BLaER1 treated with 17β-estradiol and CSF1 and Interleukin-3, amounts not matched to agents 10 nM and 100 nM (cell line): ENCODE measurements at regions not wholly inside any gene's neighbourhood (a gene's known extent, or its start where the extent isn't known, plus 50 kb on each side); places are given as distances from the start of the nearest gene placed in this dataset.
A peak's percentile ranks its signal among the peaks of the same experiment; 100 is the strongest.

Source experiments
- H3K27ac ChIP-seq, 11 experiments: shearing (Covaris generic); formaldehyde crosslinking; 2 replicates each; pipeline ENCODE4 v1.8.1; 2022
- H3K27me3 ChIP-seq, 11 experiments: shearing (Covaris generic); formaldehyde crosslinking; 2 replicates each; pipeline ENCODE4 v1.8.1; 2022
- H3K36me3 ChIP-seq, 11 experiments: shearing (Covaris generic); formaldehyde crosslinking; 2 replicates each; pipeline ENCODE4 v1.8.1; 2022
- H3K4me1 ChIP-seq, 10 experiments: shearing (Covaris generic); formaldehyde crosslinking; 2 replicates each; pipeline ENCODE4 v1.8.1; 2022
- H3K4me2 ChIP-seq, 11 experiments: shearing (Covaris generic); formaldehyde crosslinking; 2 replicates each; pipeline ENCODE4 v1.8.1; 2022
- H3K4me3 ChIP-seq, 10 experiments: shearing (Covaris generic); formaldehyde crosslinking; 2 replicates each; pipeline ENCODE4 v1.8.1; 2022
- H3K9ac ChIP-seq, 11 experiments: shearing (Covaris generic); formaldehyde crosslinking; 2 replicates each; pipeline ENCODE4 v1.8.1; 2022
- H3K9me3 ChIP-seq, 11 experiments: shearing (Covaris generic); formaldehyde crosslinking; replicated peaks in 1 of 11; 2 replicates each; pipeline ENCODE4 v1.8.1; 2022
- H4K20me1 ChIP-seq, 11 experiments: shearing (Covaris generic); formaldehyde crosslinking; 2 replicates each; pipeline ENCODE4 v1.8.1; 2022
- Cebpa-rat ChIP-seq, 11 experiments: shearing (Covaris generic); IDR thresholded peaks; 2 replicates each; pipeline ENCODE4 v1.8.1; 2022

- no peak overlapping the region for H3K4me2 ChIP-seq
- no peak overlapping the region for H3K9ac ChIP-seq
- H3K4me3 ChIP-seq: no peak overlapping the region
- peaks cover 0 to 7% (median 3%) of the 10 kb centered on the region in 10 experiments; a peak in 4 of 20 replicates for H3K4me1 ChIP-seq
- no peak for TF ChIP-seq Cebpa-rat (IDR thresholded peaks at IDR 0.05)
- H4K20me1 ChIP-seq: no peaks in the 10 kb centered on the region
- no peaks in the 10 kb centered on the region for H3K27me3 ChIP-seq
- peaks cover under 1 to 9% (median 3%) of the 10 kb centered on the region in 11 experiments; a peak in 14 of 22 replicates for H3K9me3 ChIP-seq
- H3K27ac ChIP-seq: no peak overlapping the region
- no peaks in the 10 kb centered on the region for H3K36me3 ChIP-seq
Measured at GRCh38 chr10:130498042-130498441, 361.9 kb downstream of the GLRX3 start.

DNA sequence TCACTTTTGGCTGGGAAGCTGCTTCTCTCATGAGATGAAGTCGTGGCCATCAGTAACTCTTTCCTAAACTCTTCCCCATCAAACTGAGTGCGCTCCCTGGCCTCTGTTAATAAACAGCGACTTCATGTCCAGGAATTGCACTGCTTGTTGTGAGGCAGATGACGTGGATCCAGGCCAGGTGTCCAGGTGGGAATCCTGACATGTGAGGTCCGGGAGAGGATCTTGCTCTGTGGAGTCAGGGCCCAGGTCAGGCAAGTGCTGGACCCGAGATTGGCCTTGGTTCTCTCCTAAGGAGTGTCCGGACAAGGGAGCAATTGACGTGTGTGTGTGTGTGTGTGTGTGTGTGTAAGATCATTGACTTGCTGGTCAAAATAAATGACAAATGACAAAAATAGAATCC is 362.7 kb downstream of the GLRX3 start:
- Histone ChIP-seq H3K9me3 (peaks cover 9 to 18% (median 11%) of the 10 kb centered on the region in 11 experiments; a peak in 19 of 22 replicates), H3K9ac (no peak overlapping the region), H4K20me1 (no peaks in the 10 kb centered on the region), H3K27me3 (no peaks in the 10 kb centered on the region), H3K4me1 (peaks cover 0 to 7% (median 3%) of the 10 kb centered on the region in 10 experiments; a peak in 4 of 20 replicates), H3K4me2 (no peak overlapping the region), H3K4me3 (no peak overlapping the region), H3K36me3 (no peaks in the 10 kb centered on the region), H3K27ac (no peak overlapping the region)
- no peak for TF ChIP-seq Cebpa-rat (IDR thresholded peaks at IDR 0.05)

- H3K4me3 ChIP-seq: no peak overlapping the region
- no peak overlapping the region for H3K4me2 ChIP-seq
- H3K9ac ChIP-seq: no peak overlapping the region
- no peaks in the 10 kb centered on the region for H4K20me1 ChIP-seq
- peaks cover 9 to 21% (median 15%) of the 10 kb centered on the region in 11 experiments; a peak in 19 of 22 replicates for H3K9me3 ChIP-seq
- peaks cover 0 to 7% (median 3%) of the 10 kb centered on the region in 10 experiments; a peak in 4 of 20 replicates for H3K4me1 ChIP-seq
- TF ChIP-seq Cebpa-rat (IDR thresholded peaks at IDR 0.05): no peak
- H3K36me3 ChIP-seq: no peaks in the 10 kb centered on the region
- H3K27ac ChIP-seq: no peak overlapping the region
- no peaks in the 10 kb centered on the region for H3K27me3 ChIP-seq
Measured at GRCh38 chr10:130499541-130499940, 363.4 kb downstream of the GLRX3 start.

- peaks cover 0 to 7% (median 3%) of the 10 kb centered on the region in 10 experiments; a peak in 4 of 20 replicates for H3K4me1 ChIP-seq
- no peaks in the 10 kb centered on the region for H3K27me3 ChIP-seq
- H3K36me3 ChIP-seq: no peaks in the 10 kb centered on the region
- H3K9me3 ChIP-seq: peaks cover 9 to 29% (median 17%) of the 10 kb centered on the region in 11 experiments; a peak in 19 of 22 replicates
- H3K4me3 ChIP-seq: no peak overlapping the region
- no peak overlapping the region for H3K9ac ChIP-seq
- no peak for TF ChIP-seq Cebpa-rat (IDR thresholded peaks at IDR 0.05)
- H3K27ac ChIP-seq: no peak overlapping the region
- 0 out of 22 replicates have a peak overlapping the region, but pooled peaks of 1 of the 11 experiments have one; percentile 4 for H3K4me2 ChIP-seq
- H4K20me1 ChIP-seq: no peaks in the 10 kb centered on the region
Measured at GRCh38 chr10:130500261-130501000, 364.2 kb downstream of the GLRX3 start.

DNA sequence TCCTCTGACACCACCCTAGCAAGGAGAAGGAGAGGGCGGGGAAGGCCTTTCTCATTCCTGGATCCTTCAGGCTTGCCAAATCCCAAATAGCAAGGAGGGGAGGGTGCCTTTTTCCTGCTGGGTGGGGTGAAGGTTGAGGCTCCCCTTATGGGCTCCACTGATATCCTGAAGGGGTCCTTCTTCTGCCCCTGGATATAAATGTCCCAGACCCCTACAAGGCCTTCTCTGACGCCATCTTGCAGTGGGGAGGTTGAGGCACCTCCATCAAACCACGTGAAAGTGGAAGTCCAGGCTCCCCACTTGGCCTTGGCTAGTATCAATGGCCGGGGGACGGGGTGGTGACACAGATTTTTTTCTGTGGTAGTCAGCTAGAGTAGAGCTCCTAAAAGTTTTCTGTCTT is 371.3 kb downstream of the GLRX3 start:
- Histone ChIP-seq H3K4me3 (no peak overlapping the region), H3K27ac (no peak overlapping the region), H4K20me1 (no peaks in the 10 kb centered on the region; a peak in 1 of 22 replicates), H3K36me3 (no peaks in the 10 kb centered on the region), H3K4me1 (peaks cover 0 to 42% (median 35%) of the 10 kb centered on the region in 10 experiments; a peak in 19 of 20 replicates), H3K9me3 (peaks cover 9 to 28% (median 18%) of the 10 kb centered on the region in 11 experiments; a peak in 19 of 22 replicates), H3K27me3 (0 out of 22 replicates have a peak, but pooled peaks cover 0 to 11% (median 0%) of the 10 kb centered on the region in 11 experiments), H3K4me2 (no peak overlapping the region), H3K9ac (no peak overlapping the region)
- TF ChIP-seq Cebpa-rat (IDR thresholded peaks at IDR 0.05): no peak

DNA sequence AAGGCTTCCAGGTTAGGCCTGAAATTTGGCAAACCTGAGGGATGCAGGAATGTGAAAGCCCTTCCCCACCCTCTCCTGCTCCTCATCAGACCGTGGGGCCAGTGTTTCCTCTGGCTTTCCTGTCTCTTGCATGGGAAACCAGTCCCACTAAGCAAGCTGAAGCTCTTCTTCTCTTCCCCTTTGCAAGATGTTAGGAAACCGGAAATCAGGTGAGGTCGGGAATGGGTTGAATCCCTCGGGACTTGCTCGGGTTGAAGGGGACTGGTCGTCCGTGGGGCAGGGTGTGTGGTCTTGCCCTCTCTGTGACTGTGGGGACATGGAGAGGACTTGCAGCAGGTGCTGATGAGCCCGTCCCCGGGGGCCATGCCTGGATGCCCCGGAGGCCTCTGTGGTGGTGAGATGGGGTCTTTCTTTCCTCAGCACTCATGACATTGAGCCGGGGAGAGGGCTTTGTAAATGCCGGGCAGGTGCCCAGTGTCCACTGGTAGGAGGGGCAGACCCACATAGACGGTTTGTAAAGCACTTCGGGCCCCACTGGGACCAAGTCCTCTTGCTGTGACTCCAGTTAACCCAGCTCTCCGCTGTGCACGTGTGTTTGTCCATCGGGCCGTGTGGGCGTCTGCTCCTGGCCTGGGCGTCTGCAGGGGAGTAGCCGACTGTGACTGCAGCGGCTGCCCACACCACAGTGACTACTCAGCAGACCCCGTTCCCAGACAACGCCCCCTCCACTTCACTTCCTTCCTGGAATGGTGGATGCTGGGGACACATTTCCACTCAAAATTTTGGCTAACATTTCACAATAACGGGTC is 373.9 kb downstream of the GLRX3 start:
- Histone ChIP-seq H3K9me3 (peaks cover 0 to 4% (median 0%) of the 10 kb centered on the region in 11 experiments; a peak in 2 of 22 replicates), H3K36me3 (no peaks in the 10 kb centered on the region), H4K20me1 (no peaks in the 10 kb centered on the region; a peak in 1 of 22 replicates), H3K9ac (no peak overlapping the region; a peak in 1 of 22 replicates), H3K4me1 (peaks cover 0 to 46% (median 36%) of the 10 kb centered on the region in 10 experiments; a peak in 19 of 20 replicates), H3K27me3 (0 out of 22 replicates have a peak, but pooled peaks cover 0 to 11% (median 0%) of the 10 kb centered on the region in 11 experiments), H3K4me2 (peak overlapping the region; percentile 20 to 92 (median 72); a peak in 20 of 22 replicates), H3K27ac (no peak overlapping the region), H3K4me3 (no peak overlapping the region)
- peak in 1 of 11 experiments; percentile 31; a peak in 1 of 22 replicates for TF ChIP-seq Cebpa-rat (IDR thresholded peaks at IDR 0.05)

GRCh38 chr10:130510755-130511154 is 374.6 kb downstream of the GLRX3 start:
- H3K9ac ChIP-seq: no peak overlapping the region
- H3K4me1 ChIP-seq: peaks cover 0 to 46% (median 36%) of the 10 kb centered on the region in 10 experiments; a peak in 19 of 20 replicates
- H3K36me3 ChIP-seq: no peaks in the 10 kb centered on the region
- peak overlapping the region in 1 of 11 experiments; percentile 7; a peak in 1 of 22 replicates for H3K27ac ChIP-seq
- 0 out of 22 replicates have a peak, but pooled peaks cover 0 to 11% (median 0%) of the 10 kb centered on the region in 11 experiments for H3K27me3 ChIP-seq
- TF ChIP-seq Cebpa-rat (IDR thresholded peaks at IDR 0.05): no peak; a peak in 1 of 22 replicates
- no peaks in the 10 kb centered on the region; a peak in 1 of 22 replicates for H4K20me1 ChIP-seq
- no peak overlapping the region for H3K4me3 ChIP-seq
- H3K9me3 ChIP-seq: 0 out of 22 replicates have a peak, but pooled peaks cover 0 to 3% (median 0%) of the 10 kb centered on the region in 11 experiments
- H3K4me2 ChIP-seq: peak overlapping the region in 9 of 11 experiments; percentile 57 to 92 (median 75); a peak in 19 of 22 replicates

DNA sequence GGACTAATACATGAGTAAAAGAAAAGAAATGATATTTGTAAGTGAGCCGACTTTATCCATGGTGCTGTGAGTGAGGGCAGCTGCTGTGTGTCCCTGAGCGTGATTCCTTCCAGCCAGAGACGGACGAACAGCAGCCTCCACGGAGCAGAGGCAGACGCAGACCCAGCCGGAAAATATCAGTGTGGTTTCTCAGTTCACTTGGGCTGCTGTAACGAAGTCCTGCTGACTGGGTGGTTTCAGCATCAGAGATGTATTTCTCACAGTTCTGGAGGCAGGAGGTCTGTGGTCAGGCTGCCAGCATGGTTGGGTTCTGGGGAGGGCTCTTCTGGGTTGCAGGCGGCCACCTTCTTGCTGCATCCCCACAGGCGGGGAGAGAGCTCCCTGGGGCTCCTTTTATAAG is 375.6 kb downstream of the GLRX3 start:
- no peak for TF ChIP-seq Cebpa-rat (IDR thresholded peaks at IDR 0.05)
- peak overlapping the region in 1 of 11 experiments; percentile 7; a peak in 1 of 22 replicates for H3K27ac ChIP-seq
- H4K20me1 ChIP-seq: no peaks in the 10 kb centered on the region; a peak in 1 of 22 replicates

More for the DNA sequence above, 375.6 kb downstream of the GLRX3 start:
- peaks cover 0 to 46% (median 36%) of the 10 kb centered on the region in 10 experiments; a peak in 19 of 20 replicates for H3K4me1 ChIP-seq
- H3K9ac ChIP-seq: no peak overlapping the region
- 0 out of 22 replicates have a peak, but pooled peaks cover 0 to 11% (median 0%) of the 10 kb centered on the region in 11 experiments for H3K27me3 ChIP-seq
- H3K4me3 ChIP-seq: no peak overlapping the region
- peak overlapping the region in 9 of 11 experiments; percentile 57 to 92 (median 75); a peak in 17 of 22 replicates for H3K4me2 ChIP-seq
- H3K36me3 ChIP-seq: no peaks in the 10 kb centered on the region
- H3K9me3 ChIP-seq: no peaks in the 10 kb centered on the region
